Right lobe of liver (tissue), 6 donors: ENCODE measurements at regions not wholly inside any gene's neighbourhood (a gene's known extent, or its start where the extent isn't known, plus 50 kb on each side); places are given as distances from the start of the nearest gene placed in this dataset.

Experiments used
- ATAC-seq, 4 donors: fragments of 200-7000 bp; cut with Tn5 transposase; one replicate each; pipeline ENCODE4 v1.9.1; 2020; ENCODE audit warnings: mild to moderate bottlenecking in 4 of 4, moderate library complexity in 4 of 4
- DNase-seq, 3 donors: peaks; one replicate each; pipeline ENCODE4 v3.0.0-alpha.2; 2020
- H3K27ac ChIP-seq, 3 donors: fragments of 200-600 bp; one replicate each; pipeline ENCODE4 v1.8.0; 2022
- H3K27me3 ChIP-seq, 2 donors: fragments of 200-600 bp; one replicate each; pipeline ENCODE4 v1.8.0; 2022
- H3K36me3 ChIP-seq, 4 donors: fragments of 200-600 bp; sonication (generic) in 1 of 4; one replicate each; pipeline versions ENCODE4 v1.5.1 to v1.8.0; 2017 to 2022; ENCODE audit warnings: control low read depth in 1 of 4
- H3K4me1 ChIP-seq, 4 donors: fragments of 200-600 bp; sonication (generic) in 1 of 4; one replicate each; pipeline versions ENCODE4 v1.5.1 to v1.8.0; 2017 to 2022; ENCODE audit warnings: control low read depth in 1 of 4
- H3K4me3 ChIP-seq, 3 donors: fragments of 200-600 bp; one replicate each; pipeline ENCODE4 v1.8.0; 2022
- H3K9me3 ChIP-seq, 4 donors: fragments of 200-600 bp; sonication (generic) in 1 of 4; one replicate each; pipeline versions ENCODE4 v1.5.1 to v1.8.0; 2017 to 2022; ENCODE audit warnings: control low read depth in 1 of 4
- POLR2A ChIP-seq: fragments of 450-650 bp; IDR thresholded peaks from one replicate; pipeline ENCODE4 v1.6.1; 2017; ENCODE audit warnings: antibody characterized with exemption, mild to moderate bottlenecking
- WGBS: methylation state at CpG from one replicate; pipeline ENCODE4 v1.1.6; 2018; ENCODE audit warnings: low coverage, low lambda C conversion rate; ENCODE audit not compliant: insufficient coverage; ENCODE audit errors: missing lambda C conversion rate; 5-methylcytosine and 5-hydroxymethylcytosine counted together
- intact Hi-C, 2 donors: fragments of 100-400 bp; cut with DNase I; formaldehyde crosslinking; loops; one replicate each; pipeline versions ENCODE4 v1.11.2 to v1.14.1; 2022
- TF ChIP-seq, protein P1 (sequence below), 4 donors: fragments of 200-600 bp in 3 of 4; fragments of 450-650 bp in 1 of 4; IDR thresholded peaks; one replicate each; pipeline versions ENCODE4 v1.5.1 to v1.8.0; 2016 to 2022; ENCODE audit warnings: antibody characterized with exemption in 4 of 4, mild to moderate bottlenecking in 2 of 4
- donor health status: DM: no; HTN: yes; CAD: no.
- donor health status: DM: no; HTN: no; CAD: no.
- donor health status: DM: no; HTN: no; CAD: no.
- donor health status: DM: no; HTN: yes; CAD: no.
- donor health status: DM: no; HTN: yes; CAD: no.

DNA sequence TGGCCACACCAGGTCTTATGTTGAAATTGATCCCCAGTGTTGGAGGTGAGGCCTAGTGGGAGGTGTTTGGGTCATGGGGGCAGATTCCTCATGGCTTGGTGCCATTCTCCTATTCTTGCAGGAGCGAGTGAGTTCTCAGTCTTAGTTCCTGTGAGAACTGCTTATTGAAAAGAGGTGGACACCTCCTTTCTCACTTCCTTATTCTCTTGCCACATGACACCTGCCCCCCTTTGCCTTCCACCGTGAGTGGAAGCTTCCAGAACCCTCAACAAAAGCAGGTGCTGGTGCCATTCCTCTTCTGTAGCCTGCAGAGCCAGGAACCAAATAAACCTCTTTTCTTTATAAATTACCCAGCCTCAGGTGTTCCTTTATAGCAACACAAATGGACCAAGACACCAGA is 318.1 kb upstream of the MCTP2 start:
- Histone ChIP-seq H3K4me3 (no peak overlapping the region), H3K9me3 (no peaks in the 10 kb centered on the region), H3K27ac (no peak overlapping the region), H3K27me3 (no peaks in the 10 kb centered on the region), H3K4me1 (no peaks in the 10 kb centered on the region), H3K36me3 (no peaks in the 10 kb centered on the region)
- WGBS, result 46% methylated on average over 2 of the region's 2 CpGs
- ATAC-seq (no peak), DNase-seq (no peak)
- TF ChIP-seq, protein P1, sequence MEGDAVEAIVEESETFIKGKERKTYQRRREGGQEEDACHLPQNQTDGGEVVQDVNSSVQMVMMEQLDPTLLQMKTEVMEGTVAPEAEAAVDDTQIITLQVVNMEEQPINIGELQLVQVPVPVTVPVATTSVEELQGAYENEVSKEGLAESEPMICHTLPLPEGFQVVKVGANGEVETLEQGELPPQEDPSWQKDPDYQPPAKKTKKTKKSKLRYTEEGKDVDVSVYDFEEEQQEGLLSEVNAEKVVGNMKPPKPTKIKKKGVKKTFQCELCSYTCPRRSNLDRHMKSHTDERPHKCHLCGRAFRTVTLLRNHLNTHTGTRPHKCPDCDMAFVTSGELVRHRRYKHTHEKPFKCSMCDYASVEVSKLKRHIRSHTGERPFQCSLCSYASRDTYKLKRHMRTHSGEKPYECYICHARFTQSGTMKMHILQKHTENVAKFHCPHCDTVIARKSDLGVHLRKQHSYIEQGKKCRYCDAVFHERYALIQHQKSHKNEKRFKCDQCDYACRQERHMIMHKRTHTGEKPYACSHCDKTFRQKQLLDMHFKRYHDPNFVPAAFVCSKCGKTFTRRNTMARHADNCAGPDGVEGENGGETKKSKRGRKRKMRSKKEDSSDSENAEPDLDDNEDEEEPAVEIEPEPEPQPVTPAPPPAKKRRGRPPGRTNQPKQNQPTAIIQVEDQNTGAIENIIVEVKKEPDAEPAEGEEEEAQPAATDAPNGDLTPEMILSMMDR (IDR thresholded peaks at IDR 0.05), result no peak
- no peak for TF ChIP-seq POLR2A
- intact Hi-C loops, result no loop called here

DNA sequence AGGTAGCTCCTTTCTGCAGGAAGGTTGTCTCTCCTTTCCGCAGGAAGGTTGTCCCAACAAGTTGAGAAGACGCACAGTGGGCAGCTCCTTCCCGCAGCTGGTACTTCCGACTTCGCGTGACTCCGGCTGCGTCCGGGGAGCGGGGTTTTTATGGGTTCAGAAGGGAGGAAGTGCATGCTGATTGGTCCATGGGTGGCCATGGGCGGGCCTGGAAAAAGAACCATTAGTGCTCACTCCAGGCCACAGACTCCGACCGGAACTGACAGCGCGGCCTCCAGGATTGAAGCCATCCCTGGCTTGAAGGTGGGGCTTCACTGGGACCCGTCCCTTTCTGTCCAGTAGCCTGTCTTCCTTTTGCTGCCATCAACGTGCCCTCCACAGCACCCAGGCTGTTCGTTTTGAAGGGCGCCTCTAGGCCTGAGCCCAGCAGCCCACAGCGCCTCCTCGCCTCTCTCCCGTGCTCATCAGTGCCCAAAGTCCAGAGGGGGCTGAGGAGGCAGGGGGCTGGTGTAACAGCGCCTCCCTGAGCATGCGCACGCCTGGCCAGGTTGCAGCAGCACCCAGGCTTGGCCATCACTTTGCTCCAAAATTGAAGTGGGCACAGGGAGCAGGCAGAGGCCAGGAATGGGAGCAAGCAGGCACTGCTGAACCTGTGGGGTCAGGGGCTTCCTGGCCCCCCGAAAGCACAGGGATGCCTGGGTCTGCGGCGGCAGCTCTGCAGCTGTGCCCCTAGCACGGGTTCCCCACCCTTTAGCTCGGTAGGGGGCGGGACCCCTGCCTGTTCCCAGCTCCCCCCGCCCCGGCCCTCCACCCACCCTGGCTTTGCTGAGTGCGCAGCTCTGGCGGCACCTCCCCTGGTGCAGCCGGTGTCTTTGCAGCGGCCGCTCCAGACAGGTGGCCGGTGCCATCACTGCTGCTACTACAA is 330.6 kb upstream of the MCTP2 start:
- DNase-seq (no peak), ATAC-seq (peak in 1 of 4 donors; percentile 21)
- no peak overlapping the region for H3K27ac ChIP-seq
- H3K27me3 ChIP-seq, result no peaks in the 10 kb centered on the region
- TF ChIP-seq POLR2A, result no peak
- no peaks in the 10 kb centered on the region for H3K4me1 ChIP-seq
- WGBS, result 91% methylated on average over 8 of the region's 39 CpGs
- no peak overlapping the region for H3K4me3 ChIP-seq
- no peaks in the 10 kb centered on the region for H3K36me3 ChIP-seq
- no peaks in the 10 kb centered on the region for H3K9me3 ChIP-seq
- intact Hi-C loops, result no loop called here

DNA sequence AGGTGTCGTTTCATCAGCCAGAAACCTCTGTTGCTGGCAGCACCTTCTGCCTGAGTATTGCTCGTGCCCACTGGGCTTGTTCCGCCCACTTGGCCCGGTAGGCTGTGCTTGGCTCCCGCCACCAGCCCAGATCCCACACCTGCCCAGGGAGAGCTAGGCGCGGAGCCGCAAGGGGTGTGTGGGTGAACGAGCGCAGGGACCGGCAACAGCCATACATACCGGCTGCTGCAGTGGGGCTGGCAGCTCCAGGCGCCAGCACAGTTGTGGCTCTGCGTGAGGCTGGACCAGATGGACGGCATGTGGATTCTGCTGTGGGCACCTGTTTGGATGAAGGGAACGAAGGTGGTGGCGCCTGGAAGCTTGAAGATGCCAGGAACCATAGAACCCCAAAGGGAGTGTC is 331.5 kb upstream of the MCTP2 start:
- ATAC-seq (peak in 1 of 4 donors; percentile 40), DNase-seq (no peak)
- H3K27ac ChIP-seq, result no peak overlapping the region
- H3K9me3 ChIP-seq, result no peaks in the 10 kb centered on the region
- no peaks in the 10 kb centered on the region for H3K4me1 ChIP-seq
- H3K27me3 ChIP-seq, result no peaks in the 10 kb centered on the region
- H3K36me3 ChIP-seq, result no peaks in the 10 kb centered on the region
- intact Hi-C loops, result no loop called here
- WGBS, result 60% methylated on average over 1 of the region's 17 CpGs
- no peak overlapping the region for H3K4me3 ChIP-seq
- TF ChIP-seq, protein P1 (IDR thresholded peaks at IDR 0.05), result no peak
- TF ChIP-seq POLR2A, result no peak

DNA sequence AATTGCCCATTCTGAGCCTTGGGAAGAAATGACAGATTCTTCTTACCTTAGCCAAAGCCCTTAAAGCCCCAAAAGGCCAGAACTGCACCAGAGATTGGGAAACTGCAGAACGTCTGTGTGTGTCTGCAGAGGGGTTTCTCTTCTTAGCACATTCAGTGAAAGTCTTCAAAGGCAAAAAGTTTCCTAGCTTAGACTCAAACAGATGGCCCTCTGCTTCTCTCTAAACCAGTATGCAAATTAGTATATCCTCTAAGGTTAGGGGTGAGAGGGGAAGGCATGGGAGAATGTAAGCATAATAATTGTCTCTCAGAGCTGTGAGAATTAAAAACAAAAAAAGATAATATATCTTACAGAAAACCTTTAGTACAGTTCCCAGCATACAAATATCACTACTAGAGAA is 334.0 kb upstream of the MCTP2 start:
- TF ChIP-seq, protein P1 (IDR thresholded peaks at IDR 0.05), result no peak
- TF ChIP-seq POLR2A, result no peak
- H3K9me3 ChIP-seq, result no peaks in the 10 kb centered on the region
- H3K27ac ChIP-seq, result no peak overlapping the region
- DNase-seq (no peak), ATAC-seq (no peak)
- H3K4me3 ChIP-seq, result no peak overlapping the region
- no peaks in the 10 kb centered on the region for H3K4me1 ChIP-seq
- no peaks in the 10 kb centered on the region for H3K36me3 ChIP-seq
- 17% methylated on average over 1 of the region's 1 CpG for WGBS
- no peaks in the 10 kb centered on the region for H3K27me3 ChIP-seq
- intact Hi-C loops, result no loop called here

DNA sequence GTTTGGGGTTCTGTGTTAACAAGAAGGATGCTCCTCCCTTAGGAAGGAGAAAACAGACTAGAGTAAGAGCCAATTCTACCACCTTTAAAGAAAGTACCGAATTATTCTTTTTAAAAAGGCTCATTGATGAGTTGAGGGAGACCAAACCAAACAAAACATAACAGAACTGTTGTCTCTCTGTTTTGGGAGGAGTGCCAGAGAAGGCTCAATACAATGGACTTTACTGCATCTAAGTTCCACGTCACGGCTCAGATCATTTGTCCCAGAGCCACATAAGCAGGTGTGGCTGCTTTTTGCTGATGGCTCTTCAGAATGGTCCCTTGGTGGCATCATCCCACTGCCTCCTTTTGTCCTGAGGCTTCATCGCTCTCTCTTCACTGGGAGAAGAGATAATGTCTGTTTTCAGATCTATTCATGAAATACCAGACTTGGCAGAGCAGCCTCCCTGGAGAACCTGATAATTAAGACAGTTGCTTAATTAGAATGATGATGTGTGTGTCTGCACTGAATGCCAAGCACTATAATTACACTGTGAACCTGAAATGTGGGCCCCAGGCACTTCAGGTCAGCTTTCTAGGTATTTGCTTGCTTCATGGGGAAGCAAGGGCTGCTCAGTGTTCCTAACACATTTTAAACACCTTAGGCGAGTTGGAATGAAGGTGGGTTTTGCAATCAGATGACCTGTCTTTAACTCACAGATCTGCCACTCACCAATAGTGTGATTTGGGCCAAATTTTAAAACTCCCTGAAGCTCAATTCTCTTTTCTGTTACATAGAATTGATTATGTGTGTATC is 335.2 kb upstream of the MCTP2 start:
- H3K27ac ChIP-seq, result no peak overlapping the region
- 45% methylated on average over 5 of the region's 5 CpGs for WGBS
- H3K9me3 ChIP-seq, result no peaks in the 10 kb centered on the region
- H3K4me3 ChIP-seq, result no peak overlapping the region
- intact Hi-C loops, result no loop called here
- TF ChIP-seq POLR2A, result no peak
- TF ChIP-seq, protein P1 (IDR thresholded peaks at IDR 0.05), result no peak
- H3K27me3 ChIP-seq, result no peaks in the 10 kb centered on the region
- no peak for DNase-seq
- no peaks in the 10 kb centered on the region for H3K4me1 ChIP-seq
- ATAC-seq, result no peak
- no peaks in the 10 kb centered on the region for H3K36me3 ChIP-seq
